ENCODE measurements at regions not wholly inside any gene's neighbourhood (a gene's known extent, or its start where the extent isn't known, plus 50 kb on each side); places are given as distances from the start of the nearest gene placed in this dataset.
"Not testable (repeated sequence)": the region's sequence is repeated elsewhere in the genome, so short reads cannot be mapped to it uniquely, and the experiment has no call there.

GRCh38 chr7:85914437-85914836, 727.6 kb upstream of the SEMA3D start:
- DNase-seq (ENCODE audit: low read depth in 4 of 4, low spot score in 2 of 4): no peak

DNA sequence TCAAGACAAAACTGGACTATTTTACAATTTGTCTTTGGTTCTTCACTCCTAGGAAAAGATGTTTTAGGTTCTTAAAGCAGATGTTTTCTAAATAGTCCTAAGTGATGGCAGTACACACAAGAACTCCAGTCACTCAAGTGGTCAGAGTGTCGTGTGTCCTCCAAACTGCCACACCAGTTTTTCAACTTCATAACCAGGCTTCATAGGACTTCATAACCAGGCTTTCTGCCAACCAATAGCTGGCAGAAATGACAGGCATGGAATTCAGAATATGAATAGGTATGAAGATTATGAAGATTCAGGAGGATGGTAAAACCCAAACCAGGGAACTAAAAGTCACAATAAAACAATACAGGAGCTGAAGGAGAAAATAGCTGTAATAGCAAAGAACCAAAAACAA, 721.2 kb upstream of the SEMA3D start:
- no peak for DNase-seq (ENCODE audit: low read depth in 4 of 4, low spot score in 2 of 4)

DNA sequence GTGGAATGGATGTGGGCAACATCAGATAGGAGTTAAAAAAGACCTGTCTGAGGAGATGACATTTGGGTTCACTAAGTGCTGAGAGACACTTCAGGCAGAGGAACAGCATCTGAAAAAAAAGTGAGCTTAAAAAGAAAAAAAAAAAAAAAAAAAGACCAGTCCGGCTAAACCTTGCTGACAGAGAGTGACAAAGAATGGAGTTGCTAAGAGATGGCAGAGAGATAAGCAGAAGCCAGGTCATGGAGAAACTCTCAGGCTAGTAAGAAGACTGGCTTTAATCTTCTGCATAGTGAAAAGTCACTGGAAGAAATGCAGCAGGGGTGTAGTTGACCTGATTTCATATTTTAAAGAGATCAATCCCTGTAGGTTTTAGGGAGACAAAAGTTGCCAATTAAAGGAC, 711.1 kb upstream of the SEMA3D start:
- DNase-seq (ENCODE audit: low read depth in 4 of 4, low spot score in 2 of 4): no peak

- no peak for DNase-seq (ENCODE audit: low read depth in 4 of 4, low spot score in 2 of 4)
Observed at GRCh38 chr7:85896531-85896930, 709.7 kb upstream of the SEMA3D start.

GRCh38 chr7:85895835-85896234, 709.0 kb upstream of the SEMA3D start:
- no peak for DNase-seq (ENCODE audit: low read depth in 4 of 4, low spot score in 2 of 4)

DNA sequence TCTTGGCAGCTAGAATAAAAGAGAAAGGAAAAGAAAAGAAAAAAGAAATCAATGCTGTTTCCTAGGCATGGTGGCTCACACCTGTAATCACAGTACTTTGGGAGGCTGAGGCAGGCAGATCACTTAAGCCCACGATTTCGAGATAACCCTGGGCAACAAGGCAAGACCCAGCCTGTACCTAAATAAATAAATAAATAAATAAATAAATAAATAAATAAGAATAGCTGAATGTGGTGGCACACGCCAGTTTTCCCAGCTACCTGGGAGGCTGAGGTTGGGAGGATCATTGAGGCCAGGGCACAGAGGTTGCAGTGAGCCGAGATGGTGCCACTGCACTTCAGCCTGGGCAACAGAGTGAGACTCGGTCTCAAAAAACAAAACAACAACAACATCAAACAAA, 705.0 kb upstream of the SEMA3D start:
- DNase-seq (ENCODE audit: low read depth in 4 of 4, low spot score in 2 of 4): not testable (repeated sequence)

- peak in 1 of 4 donors; percentile 3 for DNase-seq (ENCODE audit: low read depth in 4 of 4, low spot score in 2 of 4)
Observed at GRCh38 chr7:85890244-85890811, 703.5 kb upstream of the SEMA3D start.

- no peak for DNase-seq (ENCODE audit: low read depth in 4 of 4, low spot score in 2 of 4)
Observed at GRCh38 chr7:85887133-85887532, 700.3 kb upstream of the SEMA3D start.

- no peak for DNase-seq (ENCODE audit: low read depth in 4 of 4, low spot score in 2 of 4)
Observed at GRCh38 chr7:85882335-85882734, 695.5 kb upstream of the SEMA3D start.

- no peak for DNase-seq (ENCODE audit: low read depth in 4 of 4, low spot score in 2 of 4)
Observed at GRCh38 chr7:85875398-85875797, 688.5 kb upstream of the SEMA3D start.

DNA sequence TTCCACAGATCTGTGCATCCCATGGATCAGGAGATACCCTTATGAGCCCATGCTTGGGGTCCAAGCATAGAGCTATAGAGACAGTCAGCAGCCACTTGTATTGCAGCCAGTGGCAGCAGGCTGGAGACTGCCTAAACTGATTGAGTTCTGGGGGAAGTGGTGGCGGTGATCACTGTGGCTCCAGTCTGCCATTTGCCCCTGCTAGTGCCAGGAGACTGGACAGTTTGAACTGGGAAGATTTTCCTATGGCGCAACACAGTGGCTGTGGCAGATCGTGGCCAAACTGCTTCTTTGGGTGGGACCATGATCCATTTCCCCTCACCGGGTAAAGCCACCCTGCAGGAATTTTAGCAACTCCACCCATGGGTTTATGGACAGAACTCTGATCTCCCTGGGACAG, 679.7 kb upstream of the SEMA3D start:
- DNase-seq (ENCODE audit: low read depth in 4 of 4, low spot score in 2 of 4): no peak

- no peak for DNase-seq (ENCODE audit: low read depth in 4 of 4, low spot score in 2 of 4)
Observed at GRCh38 chr7:85851571-85852193, 664.8 kb upstream of the SEMA3D start.

DNA sequence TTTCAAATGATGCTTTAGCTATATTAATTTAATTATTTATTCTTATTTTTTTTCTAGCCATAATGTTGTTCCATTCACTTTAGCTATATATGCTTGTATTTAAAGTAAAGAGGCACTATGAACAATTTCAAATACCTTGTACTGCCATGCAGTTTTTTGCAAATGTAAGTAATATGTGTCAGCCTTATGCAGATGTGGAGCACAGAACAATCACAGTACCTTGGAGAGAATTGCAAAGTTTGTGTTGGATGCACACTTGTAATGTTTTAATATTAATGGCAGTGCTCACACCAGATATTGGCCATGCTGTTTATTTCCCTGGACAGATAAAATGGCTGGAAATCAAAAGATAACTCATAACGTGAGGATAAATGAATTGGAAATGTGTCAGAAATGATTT, 663.5 kb upstream of the SEMA3D start:
- DNase-seq (ENCODE audit: low read depth in 4 of 4, low spot score in 2 of 4): no peak

DNA sequence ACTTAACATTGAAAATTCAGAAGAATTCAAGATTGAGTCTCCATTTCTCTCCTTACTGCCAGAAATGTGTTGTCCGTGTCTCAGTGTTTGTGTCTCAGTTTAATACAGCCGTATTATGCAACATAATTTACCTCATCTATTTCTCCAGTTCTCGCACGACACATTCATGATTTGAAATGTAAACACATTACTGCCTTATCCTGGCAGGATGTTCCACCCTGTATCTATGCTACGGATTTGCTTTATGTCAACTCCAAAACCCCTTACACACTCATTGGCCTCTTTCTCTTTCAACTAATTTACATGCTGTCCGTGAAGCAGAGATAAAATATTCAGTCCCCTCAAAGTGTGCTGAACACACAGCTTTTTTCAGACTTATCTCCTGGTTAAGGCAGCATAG, 653.7 kb upstream of the SEMA3D start:
- no peak for DNase-seq (ENCODE audit: low read depth in 4 of 4, low spot score in 2 of 4)

DNA sequence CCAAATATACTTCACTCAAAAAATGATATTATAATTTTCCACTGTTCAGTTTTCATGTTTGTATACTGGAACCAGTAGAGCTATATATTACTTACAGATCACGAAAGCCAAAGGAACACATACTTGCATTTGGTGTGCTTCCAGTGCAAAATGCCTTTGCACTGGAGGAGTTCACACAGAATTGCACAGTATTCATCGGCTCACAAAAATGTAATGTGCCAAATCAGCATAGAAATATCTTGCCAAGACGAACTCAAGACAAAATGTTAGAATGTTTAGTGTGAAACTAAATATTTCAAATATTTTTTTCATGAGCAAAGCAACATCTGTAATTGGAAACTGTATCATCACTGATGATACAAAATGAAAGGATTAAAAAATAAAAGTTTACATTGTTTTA, 646.2 kb upstream of the SEMA3D start:
- DNase-seq (ENCODE audit: low read depth in 4 of 4, low spot score in 2 of 4): no peak

- no peak for DNase-seq (ENCODE audit: low read depth in 4 of 4, low spot score in 2 of 4)
Observed at GRCh38 chr7:85830982-85831381, 644.1 kb upstream of the SEMA3D start.

DNA sequence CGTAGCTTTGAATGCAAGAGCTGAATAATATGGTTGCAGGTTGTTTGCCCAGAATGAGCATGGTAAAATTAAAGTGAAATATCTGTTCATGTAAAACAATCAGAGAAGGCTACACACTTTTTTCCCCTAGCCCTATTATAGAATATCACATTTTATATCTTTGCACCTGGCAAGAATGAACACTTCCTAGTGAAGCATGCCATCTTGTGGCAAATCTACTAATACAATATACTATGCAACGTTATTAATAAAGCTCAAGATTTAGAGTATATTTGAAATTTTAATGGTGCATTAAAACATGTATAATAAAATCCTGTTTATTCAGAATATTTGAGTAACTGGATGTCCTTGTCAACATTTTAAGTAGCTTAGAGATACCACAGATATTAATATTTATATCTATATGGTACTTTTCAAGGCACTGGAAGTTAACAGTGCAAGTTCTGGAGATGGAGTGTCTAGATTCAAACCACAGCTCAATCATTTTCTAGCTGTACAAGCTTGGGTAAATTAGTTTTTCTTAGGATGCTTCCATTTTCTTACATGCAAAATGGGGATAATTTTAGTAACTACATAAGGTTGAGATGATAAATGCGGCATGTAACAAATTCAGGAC, 643.1 kb upstream of the SEMA3D start:
- no peak for DNase-seq (ENCODE audit: low read depth in 4 of 4, low spot score in 2 of 4)

GRCh38 chr7:85829176-85829575, 642.3 kb upstream of the SEMA3D start:
- DNase-seq (ENCODE audit: low read depth in 4 of 4, low spot score in 2 of 4): no peak

DNA sequence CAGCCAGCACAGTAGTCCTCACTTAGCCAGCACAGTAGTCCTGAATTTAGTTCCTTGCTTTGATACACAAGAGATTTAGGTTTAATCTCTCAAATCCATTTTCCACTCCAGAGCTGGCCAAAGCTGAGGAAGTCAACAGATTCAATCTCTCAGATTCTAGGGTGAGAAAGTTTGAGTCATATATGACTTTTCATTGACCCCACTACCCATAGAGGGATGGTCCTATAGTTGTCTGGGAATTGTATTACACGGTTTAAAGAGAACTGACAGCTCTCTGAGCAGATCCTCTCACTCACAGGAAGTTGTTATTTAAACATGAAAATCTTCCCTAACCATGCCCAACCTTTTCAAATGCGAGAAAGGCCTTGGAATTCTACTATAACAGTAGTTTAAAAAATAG, 641.8 kb upstream of the SEMA3D start:
- no peak for DNase-seq (ENCODE audit: low read depth in 4 of 4, low spot score in 2 of 4)

DNA sequence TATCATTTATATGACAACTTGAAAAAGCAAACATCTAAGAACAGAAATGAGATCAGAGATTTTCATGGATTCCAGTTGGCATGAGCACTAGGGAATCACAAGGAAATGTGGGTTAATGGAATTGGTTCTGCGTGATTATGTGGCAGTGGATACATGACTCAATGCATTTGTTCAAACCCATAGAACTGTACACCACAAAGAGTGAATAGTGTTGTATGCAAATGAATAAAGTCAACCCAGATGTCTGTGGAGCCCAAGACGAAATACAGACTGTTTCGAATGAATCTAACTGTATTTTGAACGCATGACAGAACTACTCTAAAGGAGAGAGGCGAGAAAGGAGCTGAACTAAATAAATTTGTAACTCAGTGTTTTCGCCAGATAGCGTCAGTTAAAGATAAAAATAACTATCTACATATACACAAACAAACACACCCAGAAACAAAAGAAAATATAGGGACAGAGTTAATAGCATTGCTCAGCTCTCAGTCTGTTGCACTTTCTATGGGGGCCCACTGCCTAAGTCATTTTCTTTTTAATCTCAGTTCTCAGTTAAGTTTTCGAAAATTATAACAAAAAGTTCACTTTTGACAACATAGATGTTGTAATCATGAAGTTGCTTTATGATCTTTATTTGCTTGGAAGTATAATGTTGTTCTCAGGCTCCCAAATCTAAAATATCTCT, 636.7 kb upstream of the SEMA3D start:
- DNase-seq (ENCODE audit: low read depth in 4 of 4, low spot score in 2 of 4): no peak

GRCh38 chr7:85821926-85822325, 635.1 kb upstream of the SEMA3D start:
- DNase-seq (ENCODE audit: low read depth in 4 of 4, low spot score in 2 of 4): no peak
